MM.1S (cell line): ENCODE measurements at regions not wholly inside any gene's neighbourhood (a gene's known extent, or its start where the extent isn't known, plus 50 kb on each side); places are given as distances from the start of the nearest gene placed in this dataset.

Experiments
- DNase-seq: peaks from one replicate; pipeline ENCODE4 v3.0.0-alpha.2; 2015
- H2AFZ ChIP-seq: fragments of 300-600 bp; sonication (generic); 2 replicates; pipeline ENCODE4 v1.6.0; 2016; ENCODE audit warnings: antibody characterized with exemption, low read length
- H3F3A ChIP-seq: fragments of 300-600 bp; sonication (generic); 2 replicates; pipeline ENCODE4 v1.6.1; 2016; ENCODE audit warnings: mild to moderate bottlenecking, antibody characterized with exemption, low read length, moderate library complexity, mixed read lengths; ENCODE audit not compliant: insufficient read depth
- H3K27ac ChIP-seq: fragments of 300-600 bp; sonication (generic); 2 replicates; pipeline ENCODE4 v1.5.1; 2016; ENCODE audit warnings: mild to moderate bottlenecking, low read length
- H3K27me3 ChIP-seq: fragments of 300-600 bp; sonication (generic); replicated peaks from 2 replicates; pipeline ENCODE4 v1.6.0; 2016; ENCODE audit warnings: low read length; ENCODE audit not compliant: insufficient read depth
- H3K36me3 ChIP-seq: fragments of 300-600 bp; sonication (generic); replicated peaks from 2 replicates; pipeline ENCODE4 v1.6.1; 2016; ENCODE audit warnings: mild to moderate bottlenecking, low read length, mixed read lengths; ENCODE audit not compliant: insufficient read depth
- H3K4me1 ChIP-seq: fragments of 300-600 bp; sonication (generic); 2 replicates; pipeline ENCODE4 v1.6.1; 2016; ENCODE audit warnings: low read length, mixed read lengths
- H3K4me2 ChIP-seq: fragments of 300-600 bp; sonication (generic); 2 replicates; pipeline ENCODE4 v1.6.0; 2016; ENCODE audit warnings: low read depth, low read length
- H3K4me3 ChIP-seq: fragments of 300-600 bp; sonication (generic); 2 replicates; pipeline ENCODE4 v1.5.1; 2016; ENCODE audit warnings: low read length, mixed read lengths
- H3K79me2 ChIP-seq: fragments of 300-600 bp; sonication (generic); 2 replicates; pipeline ENCODE4 v1.6.1; 2016; ENCODE audit warnings: mixed run types, low read length, mixed read lengths
- H3K9ac ChIP-seq: fragments of 300-600 bp; sonication (generic); 2 replicates; pipeline ENCODE4 v1.6.1; 2016; ENCODE audit warnings: low read length, mixed read lengths
- H3K9me2 ChIP-seq: fragments of 300-600 bp; sonication (generic); replicated peaks from 2 replicates; pipeline ENCODE4 v1.6.1; 2016; ENCODE audit warnings: mild to moderate bottlenecking, low read length, mixed read lengths; ENCODE audit not compliant: insufficient read depth
- H3K9me3 ChIP-seq: fragments of 300-600 bp; sonication (generic); replicated peaks from 2 replicates; pipeline ENCODE4 v1.6.1; 2016; ENCODE audit warnings: mild to moderate bottlenecking, low read length, mixed read lengths; ENCODE audit not compliant: insufficient read depth
- H4K20me1 ChIP-seq: fragments of 300-600 bp; sonication (generic); 2 replicates; pipeline ENCODE4 v1.6.1; 2016; ENCODE audit warnings: mild to moderate bottlenecking, low read length, moderate library complexity, mixed read lengths; ENCODE audit not compliant: insufficient read depth
- CTCF ChIP-seq: fragments of 300-600 bp; sonication (generic); IDR thresholded peaks from 2 replicates; pipeline ENCODE4 v1.5.1; 2016; ENCODE audit warnings: antibody characterized with exemption, low read length, mixed read lengths
- EZH2 ChIP-seq: fragments of 300-600 bp; sonication (generic); optimal IDR thresholded peaks from 2 replicates; pipeline ENCODE3; 2017; ENCODE audit warnings: low read depth, mild to moderate bottlenecking, antibody characterized with exemption, low read length, mixed read lengths
- EZH2phosphoT487 ChIP-seq: fragments of 300-600 bp; sonication (generic); IDR thresholded peaks from 2 replicates; pipeline ENCODE4 v1.6.1; 2018; ENCODE audit warnings: antibody characterized with exemption, low read length

GRCh38 chr9:25472085-25472607, 206.1 kb downstream of the TUSC1 start:
- H3K36me3 ChIP-seq: no peaks in the 10 kb centered on the region
- H3K27ac ChIP-seq: no peak overlapping the region
- H3K4me2 ChIP-seq: no peak overlapping the region
- no peaks in the 10 kb centered on the region for H3K79me2 ChIP-seq
- H3F3A ChIP-seq: no peaks in the 10 kb centered on the region
- no peaks in the 10 kb centered on the region for H4K20me1 ChIP-seq
- H2AFZ ChIP-seq: no peak overlapping the region
- no peaks in the 10 kb centered on the region for H3K27me3 ChIP-seq
- H3K4me1 ChIP-seq: no peaks in the 10 kb centered on the region
- no peaks in the 10 kb centered on the region for H3K9me2 ChIP-seq
- no peak overlapping the region for H3K4me3 ChIP-seq
- TF ChIP-seq EZH2phosphoT487 (no peak), EZH2 (no peak), CTCF (no peak)
- no peaks in the 10 kb centered on the region for H3K9me3 ChIP-seq
- DNase-seq: no peak
- H3K9ac ChIP-seq: no peak overlapping the region

- Histone ChIP-seq H3K36me3 (no peaks in the 10 kb centered on the region), H4K20me1 (no peaks in the 10 kb centered on the region), H3K27ac (no peak overlapping the region), H3K9me3 (no peaks in the 10 kb centered on the region), H3K9me2 (no peaks in the 10 kb centered on the region), H3K4me2 (no peak overlapping the region), H3K79me2 (no peaks in the 10 kb centered on the region), H3K9ac (no peak overlapping the region), H2AFZ (no peak overlapping the region), H3K4me1 (no peaks in the 10 kb centered on the region), H3K4me3 (no peak overlapping the region), H3K27me3 (no peaks in the 10 kb centered on the region), H3F3A (no peaks in the 10 kb centered on the region)
- no peak for DNase-seq
- no peak for TF ChIP-seq EZH2
- TF ChIP-seq EZH2phosphoT487: no peak
- TF ChIP-seq CTCF: no peak
Measured at GRCh38 chr9:25461416-25461815, 216.8 kb downstream of the TUSC1 start.

GRCh38 chr9:25453875-25454274, 224.4 kb downstream of the TUSC1 start:
- H3K9ac ChIP-seq: no peak overlapping the region
- H3F3A ChIP-seq: no peaks in the 10 kb centered on the region
- DNase-seq: no peak
- no peaks in the 10 kb centered on the region for H3K36me3 ChIP-seq
- no peaks in the 10 kb centered on the region for H4K20me1 ChIP-seq
- no peaks in the 10 kb centered on the region for H3K9me2 ChIP-seq
- H3K79me2 ChIP-seq: no peaks in the 10 kb centered on the region
- no peaks in the 10 kb centered on the region for H3K27me3 ChIP-seq
- TF ChIP-seq CTCF: no peak
- TF ChIP-seq EZH2phosphoT487: no peak
- no peak for TF ChIP-seq EZH2
- no peak overlapping the region for H2AFZ ChIP-seq
- no peak overlapping the region for H3K4me3 ChIP-seq
- H3K4me2 ChIP-seq: no peak overlapping the region
- no peaks in the 10 kb centered on the region for H3K4me1 ChIP-seq
- no peaks in the 10 kb centered on the region for H3K9me3 ChIP-seq
- no peak overlapping the region for H3K27ac ChIP-seq
